HepG2 (cell line): ENCODE measurements at regions not wholly inside any gene's neighbourhood (a gene's known extent, or its start where the extent isn't known, plus 50 kb on each side); places are given as distances from the start of the nearest gene placed in this dataset.
A peak's percentile ranks its signal among the peaks of the same experiment; 100 is the strongest.

Source experiments
- ATAC-seq: fragments of 200-7000 bp; cut with Tn5 transposase; 3 replicates; pipeline ENCODE4 v1.9.1; 2020; ENCODE audit warnings: mild to moderate bottlenecking, moderate library complexity
- BruUV-seq: library from RNA; stranded (reverse); fragments of 400-500 nt; replicated peaks from 2 replicates; lab custom pipeline; 2021; lab: Mats Ljungman, UMichigan
- CTCF ChIA-PET: fragments of 300-600 bp; formaldehyde crosslinking; extraction: SDS; loops from one replicate; lab custom pipeline; 2021; ENCODE audit warnings: low total read pairs, inconsistent platforms, low intra/inter-chr PET ratio; lab: Yijun Ruan, JAX
- POLR2A ChIA-PET: fragments of 350-600 bp; sonication (Branson Sonifier 250); formaldehyde crosslinking; loops from one replicate; lab custom pipeline; 2020; ENCODE audit warnings: antibody characterized with exemption, inconsistent platforms; lab: Yijun Ruan, JAX
- DNase-seq: peaks from one replicate; pipeline ENCODE4 v3.0.0-alpha.2; 2015; ENCODE audit warnings: low spot score
- FAIRE-seq: peaks from 3 replicates; lab custom pipeline; 2011; peaks lifted over from hg19 to GRCh38; lab: Jason Lieb, UNC
- H2AFZ ChIP-seq: one replicate; pipeline ENCODE4 v1.6.1; 2011; ENCODE audit warnings: low read length, inconsistent platforms
- H3K27ac ChIP-seq: fragments of 300-600 bp; 3 replicates; pipeline ENCODE4 v1.8.0; 2011; ENCODE audit warnings: mixed run types, mild to moderate bottlenecking, mixed read lengths, low read length, inconsistent platforms; ENCODE audit not compliant: insufficient read depth; ENCODE audit errors: extremely low read length
- H3K27me3 ChIP-seq, 2 experiments: fragments of 200-600 bp in 1 of 2; 2 replicates in 1 of 2; 3 replicates in 1 of 2; pipeline versions ENCODE4 v1.6.0 to v1.8.0; 2011; ENCODE audit warnings: low read length in 2 of 2, mild to moderate bottlenecking in 2 of 2, moderate library complexity in 2 of 2, inconsistent platforms in 1 of 2; ENCODE audit not compliant: insufficient read depth in 2 of 2, control insufficient read depth in 1 of 2
- H3K36me3 ChIP-seq, 2 experiments: fragments of 200-600 bp in 1 of 2; replicated peaks in 1 of 2; 2 replicates in 1 of 2; 3 replicates in 1 of 2; pipeline versions ENCODE4 v1.5.1 to v1.8.0; 2011; ENCODE audit warnings: low read length in 2 of 2, inconsistent platforms in 1 of 2; ENCODE audit not compliant: insufficient read depth in 2 of 2, control insufficient read depth in 1 of 2
- H3K4me1 ChIP-seq: 2 replicates; pipeline ENCODE4 v1.5.1; 2012; ENCODE audit warnings: low read length, inconsistent platforms; ENCODE audit not compliant: insufficient read depth
- H3K4me2 ChIP-seq: 2 replicates; pipeline ENCODE4 v1.6.0; 2011; ENCODE audit warnings: low read depth, low read length, inconsistent platforms
- H3K4me3 ChIP-seq, 3 experiments: fragments of 200-600 bp in 1 of 3; sonication (generic), shearing (Covaris generic) in 1 of 3; replicated peaks in 1 of 3; 2 replicates each; pipeline ENCODE4 v1.5.1; 2011 to 2016; ENCODE audit warnings: low read length in 3 of 3, inconsistent platforms in 2 of 3, low read depth in 2 of 3, mild to moderate bottlenecking in 2 of 3, control low read depth in 1 of 3, mixed read lengths in 1 of 3; ENCODE audit not compliant: insufficient read depth in 1 of 3
- H3K79me2 ChIP-seq: one replicate; pipeline ENCODE4 v1.6.1; 2011; ENCODE audit warnings: low read length, inconsistent platforms; ENCODE audit not compliant: insufficient read depth
- H3K9ac ChIP-seq: 2 replicates; pipeline ENCODE4 v1.6.0; 2011; ENCODE audit warnings: mild to moderate bottlenecking, low read depth, low read length, inconsistent platforms; ENCODE audit not compliant: insufficient read depth
- H3K9me3 ChIP-seq: 2 replicates; pipeline ENCODE4 v1.5.1; 2012; ENCODE audit warnings: mild to moderate bottlenecking, low read length
- H4K20me1 ChIP-seq: 2 replicates; pipeline ENCODE4 v1.6.0; 2011; ENCODE audit warnings: inconsistent platforms, mild to moderate bottlenecking, low read length, moderate library complexity; ENCODE audit not compliant: insufficient read depth
- FOSL1 ChIP-seq: sonication (generic); formaldehyde crosslinking; IDR thresholded peaks from 2 replicates; pipeline ENCODE4 v1.9.0; 2021; ENCODE audit warnings: missing genetic modification reagents, borderline replicate concordance
- MAFF ChIP-seq: IDR thresholded peaks from 2 replicates; pipeline ENCODE4 v1.6.1; 2011; ENCODE audit warnings: low read depth, low read length, improper control_type of control experiment
- MAFK ChIP-seq, 2 experiments: IDR thresholded peaks in 1 of 2; conservative IDR thresholded peaks in 1 of 2; 2 replicates each; pipeline ENCODE4 v1.6.1; 2011; ENCODE audit warnings: improper control_type of control experiment in 2 of 2, low read length in 2 of 2
- MIER2 ChIP-seq: IDR thresholded peaks from 2 replicates; pipeline ENCODE4 v1.6.1; 2016; ENCODE audit warnings: missing biosample characterization, missing genetic modification reagents
- MIER3 ChIP-seq: IDR thresholded peaks from 2 replicates; pipeline ENCODE4 v1.6.1; 2016; ENCODE audit warnings: missing compliant biosample characterization, borderline replicate concordance
- RFXAP ChIP-seq: sonication (generic); formaldehyde crosslinking; IDR thresholded peaks from 2 replicates; pipeline ENCODE4 v1.4.0; 2020; ENCODE audit warnings: missing genetic modification reagents, borderline replicate concordance
- TCF7L2 ChIP-seq: IDR thresholded peaks from 2 replicates; pipeline ENCODE4 v1.6.1; 2011; ENCODE audit warnings: mild to moderate bottlenecking, low read depth, low read length, moderate library complexity
- ZNF235 ChIP-seq: sonication (generic); formaldehyde crosslinking; IDR thresholded peaks from 2 replicates; pipeline ENCODE4 v1.8.1; 2023; ENCODE audit warnings: mild to moderate bottlenecking, missing genetic modification reagents, borderline replicate concordance
- ZNF556 ChIP-seq: sonication (generic); formaldehyde crosslinking; IDR thresholded peaks from 2 replicates; pipeline ENCODE4 v1.4.0; 2020; ENCODE audit warnings: mild to moderate bottlenecking, missing genetic modification reagents, borderline replicate concordance
- ZNF605 ChIP-seq: sonication (generic); formaldehyde crosslinking; IDR thresholded peaks from 2 replicates; pipeline ENCODE4 v1.8.0; 2022; ENCODE audit warnings: mild to moderate bottlenecking, missing genetic modification reagents
- ZSCAN31 ChIP-seq: sonication (generic); formaldehyde crosslinking; IDR thresholded peaks from 2 replicates; pipeline ENCODE4 v1.5.0; 2020; ENCODE audit warnings: low read depth, mild to moderate bottlenecking, missing genetic modification reagents
- WGBS: methylation state at CpG from one replicate; pipeline ENCODE4 v1.1.6; 2017; ENCODE audit warnings: low lambda C conversion rate; 5-methylcytosine and 5-hydroxymethylcytosine counted together
- in situ Hi-C: cut with HindIII; loops from 2 replicates; pipeline ENCODE4 v1.10.0; 2017; ENCODE audit warnings: low pct_unique_long_range_greater_than_20kb; ENCODE audit not compliant: extremely low pct_ligation_motif_present
- intact Hi-C: fragments of 100-400 bp; cut with micrococcal nuclease; formaldehyde crosslinking; loops from one replicate; pipeline ENCODE4 v1.10.0; 2022; ENCODE audit not compliant: unreplicated experiment
- TF ChIP-seq, protein P1 (sequence below), 2 experiments: sonication (generic) in 1 of 2; formaldehyde crosslinking in 1 of 2; IDR thresholded peaks; 2 replicates each; pipeline versions ENCODE4 v1.4.0 to v1.6.1; 2016 to 2020; ENCODE audit warnings: borderline replicate concordance in 1 of 2, low read depth in 1 of 2, mild to moderate bottlenecking in 1 of 2, missing genetic modification reagents in 1 of 2
- TF ChIP-seq, protein P2 (sequence below): sonication (generic); formaldehyde crosslinking; IDR thresholded peaks from 2 replicates; pipeline ENCODE4 v1.4.0; 2020; ENCODE audit warnings: missing genetic modification reagents

DNA sequence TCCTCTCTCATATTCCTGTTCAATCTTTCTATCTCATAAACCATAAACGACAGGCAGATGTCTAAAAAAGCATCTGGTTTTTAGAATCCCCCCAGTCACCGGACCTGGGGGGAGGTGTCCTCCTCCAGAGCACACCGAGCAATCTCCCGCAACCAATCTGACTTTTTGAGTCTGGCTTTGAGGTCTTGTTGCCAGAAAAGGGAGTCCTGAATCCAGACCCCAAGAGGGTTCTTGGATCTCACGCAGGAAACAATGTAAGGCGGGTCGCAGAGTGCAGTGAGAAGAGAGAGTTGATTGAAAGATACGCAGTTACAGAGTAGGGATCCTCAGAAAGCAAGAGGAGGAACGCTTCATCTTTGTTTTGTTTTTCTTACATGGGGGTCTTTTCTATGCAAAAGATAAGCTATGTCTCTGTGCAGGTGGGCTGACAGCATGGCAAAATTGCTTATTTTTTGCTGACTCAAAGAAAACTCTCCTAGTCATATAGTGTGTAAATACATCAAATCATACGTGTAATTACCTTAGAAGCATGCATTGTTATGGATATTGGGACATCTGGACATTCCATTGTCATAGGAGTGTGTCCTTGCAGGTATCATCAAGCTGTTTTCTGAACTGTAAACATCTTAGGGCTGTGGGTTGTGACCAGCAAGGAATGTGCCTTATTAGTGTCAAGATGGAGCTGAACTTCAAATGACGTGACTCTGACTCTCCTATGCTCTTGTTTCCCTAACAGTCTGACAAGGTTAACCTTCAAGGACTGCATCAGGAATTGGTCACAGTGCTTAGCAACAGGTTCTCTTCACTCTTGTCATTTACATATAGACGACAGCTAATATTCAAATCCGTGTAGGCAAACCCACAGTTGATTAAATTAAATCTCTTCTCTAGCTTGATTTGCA, 159.3 kb upstream of the DAPK1 start:
- intact Hi-C loops (no loop called here), in situ Hi-C loops (loop anchor here (5.0 to 10.0 kb wide), 2 partner anchors 156 to 324 kb away; partner anchors contain the start of gene DAPK1)
- Histone ChIP-seq H3K9ac (no peak overlapping the region), H3K36me3 (no peaks in the 10 kb centered on the region), H3K4me1 (peaks cover 9% of the 10 kb centered on the region), H3K27me3 (peaks cover 0 to 18% of the 10 kb centered on the region in 2 experiments; a peak in 3 of 5 replicates), H3K4me2 (no peak overlapping the region), H3K9me3 (no peaks in the 10 kb centered on the region), H4K20me1 (no peaks in the 10 kb centered on the region), H3K4me3 (no peak overlapping the region), H3K27ac (no peak overlapping the region), H3K79me2 (no peaks in the 10 kb centered on the region), H2AFZ (no peak overlapping the region)
- ChIA-PET CTCF (interaction anchor here (1.1 to 2.8 kb wide), 3 partner anchors 324 to 329 kb away, joined by 6 to 41 read pairs (median 16); no protein-coding TSS in a partner anchor), POLR2A (no interaction called here)
- FAIRE-seq: no peak
- DNase-seq: no peak
- no peak for ATAC-seq
- WGBS: 67% methylated on average over 13 of the region's 13 CpGs
- BruUV-seq: no TSS peak
- TF ChIP-seq ZNF605 (CRISPR knock-in tag): no peak
- no peak for TF ChIP-seq FOSL1 (CRISPR knock-in tag)
- TF ChIP-seq ZNF235 (CRISPR knock-in tag): no peak
- no peak for TF ChIP-seq ZSCAN31 (CRISPR knock-in tag)
- no peak for TF ChIP-seq MIER3 (CRISPR knock-in tag)
- peak; percentile 92 for TF ChIP-seq MAFF
- TF ChIP-seq MIER2 (CRISPR knock-in tag): no peak
- TF ChIP-seq, protein P1, sequence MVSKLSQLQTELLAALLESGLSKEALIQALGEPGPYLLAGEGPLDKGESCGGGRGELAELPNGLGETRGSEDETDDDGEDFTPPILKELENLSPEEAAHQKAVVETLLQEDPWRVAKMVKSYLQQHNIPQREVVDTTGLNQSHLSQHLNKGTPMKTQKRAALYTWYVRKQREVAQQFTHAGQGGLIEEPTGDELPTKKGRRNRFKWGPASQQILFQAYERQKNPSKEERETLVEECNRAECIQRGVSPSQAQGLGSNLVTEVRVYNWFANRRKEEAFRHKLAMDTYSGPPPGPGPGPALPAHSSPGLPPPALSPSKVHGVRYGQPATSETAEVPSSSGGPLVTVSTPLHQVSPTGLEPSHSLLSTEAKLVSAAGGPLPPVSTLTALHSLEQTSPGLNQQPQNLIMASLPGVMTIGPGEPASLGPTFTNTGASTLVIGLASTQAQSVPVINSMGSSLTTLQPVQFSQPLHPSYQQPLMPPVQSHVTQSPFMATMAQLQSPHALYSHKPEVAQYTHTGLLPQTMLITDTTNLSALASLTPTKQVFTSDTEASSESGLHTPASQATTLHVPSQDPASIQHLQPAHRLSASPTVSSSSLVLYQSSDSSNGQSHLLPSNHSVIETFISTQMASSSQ (IDR thresholded peaks at IDR 0.05; ENCODE audit: low read depth): no peak
- TF ChIP-seq, protein P1 (CRISPR knock-in tag; IDR thresholded peaks at IDR 0.05; ENCODE audit: borderline replicate concordance): no peak
- TF ChIP-seq TCF7L2: no peak
- no peak for TF ChIP-seq RFXAP (CRISPR knock-in tag)
- peak; percentile 87 to 93 for TF ChIP-seq MAFK (conservative IDR thresholded peaks at IDR 0.05 in 1 of 2, IDR thresholded peaks at IDR 0.05 in 1 of 2; ENCODE audit: low read length in 2 of 2)
- no peak for TF ChIP-seq ZNF556 (CRISPR knock-in tag)
- TF ChIP-seq, protein P2, sequence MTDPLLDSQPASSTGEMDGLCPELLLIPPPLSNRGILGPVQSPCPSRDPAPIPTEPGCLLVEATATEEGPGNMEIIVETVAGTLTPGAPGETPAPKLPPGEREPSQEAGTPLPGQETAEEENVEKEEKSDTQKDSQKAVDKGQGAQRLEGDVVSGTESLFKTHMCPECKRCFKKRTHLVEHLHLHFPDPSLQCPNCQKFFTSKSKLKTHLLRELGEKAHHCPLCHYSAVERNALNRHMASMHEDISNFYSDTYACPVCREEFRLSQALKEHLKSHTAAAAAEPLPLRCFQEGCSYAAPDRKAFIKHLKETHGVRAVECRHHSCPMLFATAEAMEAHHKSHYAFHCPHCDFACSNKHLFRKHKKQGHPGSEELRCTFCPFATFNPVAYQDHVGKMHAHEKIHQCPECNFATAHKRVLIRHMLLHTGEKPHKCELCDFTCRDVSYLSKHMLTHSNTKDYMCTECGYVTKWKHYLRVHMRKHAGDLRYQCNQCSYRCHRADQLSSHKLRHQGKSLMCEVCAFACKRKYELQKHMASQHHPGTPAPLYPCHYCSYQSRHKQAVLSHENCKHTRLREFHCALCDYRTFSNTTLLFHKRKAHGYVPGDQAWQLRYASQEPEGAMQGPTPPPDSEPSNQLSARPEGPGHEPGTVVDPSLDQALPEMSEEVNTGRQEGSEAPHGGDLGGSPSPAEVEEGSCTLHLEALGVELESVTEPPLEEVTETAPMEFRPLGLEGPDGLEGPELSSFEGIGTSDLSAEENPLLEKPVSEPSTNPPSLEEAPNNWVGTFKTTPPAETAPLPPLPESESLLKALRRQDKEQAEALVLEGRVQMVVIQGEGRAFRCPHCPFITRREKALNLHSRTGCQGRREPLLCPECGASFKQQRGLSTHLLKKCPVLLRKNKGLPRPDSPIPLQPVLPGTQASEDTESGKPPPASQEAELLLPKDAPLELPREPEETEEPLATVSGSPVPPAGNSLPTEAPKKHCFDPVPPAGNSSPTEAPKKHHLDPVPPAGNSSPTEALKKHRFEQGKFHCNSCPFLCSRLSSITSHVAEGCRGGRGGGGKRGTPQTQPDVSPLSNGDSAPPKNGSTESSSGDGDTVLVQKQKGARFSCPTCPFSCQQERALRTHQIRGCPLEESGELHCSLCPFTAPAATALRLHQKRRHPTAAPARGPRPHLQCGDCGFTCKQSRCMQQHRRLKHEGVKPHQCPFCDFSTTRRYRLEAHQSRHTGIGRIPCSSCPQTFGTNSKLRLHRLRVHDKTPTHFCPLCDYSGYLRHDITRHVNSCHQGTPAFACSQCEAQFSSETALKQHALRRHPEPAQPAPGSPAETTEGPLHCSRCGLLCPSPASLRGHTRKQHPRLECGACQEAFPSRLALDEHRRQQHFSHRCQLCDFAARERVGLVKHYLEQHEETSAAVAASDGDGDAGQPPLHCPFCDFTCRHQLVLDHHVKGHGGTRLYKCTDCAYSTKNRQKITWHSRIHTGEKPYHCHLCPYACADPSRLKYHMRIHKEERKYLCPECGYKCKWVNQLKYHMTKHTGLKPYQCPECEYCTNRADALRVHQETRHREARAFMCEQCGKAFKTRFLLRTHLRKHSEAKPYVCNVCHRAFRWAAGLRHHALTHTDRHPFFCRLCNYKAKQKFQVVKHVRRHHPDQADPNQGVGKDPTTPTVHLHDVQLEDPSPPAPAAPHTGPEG (CRISPR knock-in tag): no peak
